ENCODE measurements at regions not wholly inside any gene's neighbourhood (a gene's known extent, or its start where the extent isn't known, plus 50 kb on each side); places are given as distances from the start of the nearest gene placed in this dataset.

DNA sequence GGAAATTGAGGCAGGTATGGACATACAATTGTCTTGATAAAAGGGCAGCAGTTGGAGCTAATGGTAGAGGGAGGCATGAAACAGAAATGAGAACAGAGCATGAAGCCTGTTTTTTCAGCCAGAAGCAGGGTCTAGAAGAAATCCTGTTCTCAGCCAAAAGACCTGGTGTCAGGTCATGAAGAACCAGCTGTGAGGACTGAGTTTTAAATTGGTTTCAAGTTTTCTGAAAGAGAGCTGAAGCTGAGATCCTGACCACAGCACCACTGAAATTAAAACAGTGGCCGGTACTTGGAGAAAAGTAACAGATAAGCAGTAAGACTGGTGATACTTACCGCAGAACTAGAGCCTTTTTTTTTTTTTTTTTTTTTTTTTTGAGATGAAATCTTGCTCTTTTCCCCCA is 283.8 kb upstream of the BMP2 start:
- TF ChIP-seq CTCF (IDR thresholded peaks at IDR 0.05; ENCODE audit: low read depth, low read length, poor library complexity, severe bottlenecking) (no peak), EZH2phosphoT487 (IDR thresholded peaks at IDR 0.05; ENCODE audit: borderline replicate concordance, low read length) (no peak)
